ENCODE measurements at regions not wholly inside any gene's neighbourhood (a gene's known extent, or its start where the extent isn't known, plus 50 kb on each side); places are given as distances from the start of the nearest gene placed in this dataset.

GRCh38 chr5:23606927-23607326 lies 99.5 kb downstream of the PRDM9 start:
- dilution Hi-C loops (cut with MboI; ENCODE audit: extremely low pct_ligation_motif_present, low sequenced_read_pairs): no loop called here
- Histone ChIP-seq H3K27ac (ENCODE audit: control insufficient read depth, insufficient read depth, low read length) (no peak overlapping the region), H3K9ac (ENCODE audit: control insufficient read depth, extremely low read depth, insufficient read depth, low read length) (no peak overlapping the region), H2AFZ (ENCODE audit: control insufficient read depth, low read length) (no peak overlapping the region), H3K27me3 (ENCODE audit: control insufficient read depth, extremely low read depth, insufficient read depth, low read length) (no peaks in the 10 kb centered on the region), H3K9me1 (ENCODE audit: control insufficient read depth, extremely low read depth, insufficient read depth, low read length) (no peaks in the 10 kb centered on the region), H3K79me2 (ENCODE audit: control insufficient read depth, insufficient read depth, low read length) (no peaks in the 10 kb centered on the region), H3K4me3 (ENCODE audit: control insufficient read depth in 2 of 3, extremely low read depth in 1 of 3, insufficient read depth in 2 of 3, low read depth in 1 of 3, low read length in 3 of 3) (no peak overlapping the region), H3K4me1 (ENCODE audit: control insufficient read depth, extremely low read depth, insufficient read depth, low read length) (no peaks in the 10 kb centered on the region), H3K36me3 (ENCODE audit: control insufficient read depth in 2 of 2, extremely low read depth in 1 of 2, insufficient read depth in 2 of 2, low read length in 2 of 2) (no peaks in the 10 kb centered on the region), H3K4me2 (ENCODE audit: control insufficient read depth, extremely low read depth, insufficient read depth, low read depth, low read length) (no peak overlapping the region), H4K20me1 (ENCODE audit: control insufficient read depth, extremely low read depth, insufficient read depth, low read length) (no peaks in the 10 kb centered on the region), H3K9me3 (ENCODE audit: control insufficient read depth, low read depth, low read length) (no peaks in the 10 kb centered on the region)
- FAIRE-seq (no peak), DNase-seq (ENCODE audit: low read depth, low spot score) (no peak)
- TF ChIP-seq CTCF (optimal IDR thresholded peaks at IDR 0.05 in 1 of 3, IDR thresholded peaks at IDR 0.05 in 1 of 3, conservative IDR thresholded peaks at IDR 0.05 in 1 of 3; ENCODE audit: extremely low read depth in 1 of 3, insufficient read depth in 2 of 3, low read length in 3 of 3): no peak
- TF ChIP-seq EZH2 (IDR thresholded peaks at IDR 0.05; ENCODE audit: low read length): no peak

- FAIRE-seq (no peak), DNase-seq (ENCODE audit: low read depth, low spot score) (no peak)
- Histone ChIP-seq H3K9me3 (ENCODE audit: control insufficient read depth, low read depth, low read length) (no peaks in the 10 kb centered on the region), H3K27ac (ENCODE audit: control insufficient read depth, insufficient read depth, low read length) (no peak overlapping the region), H2AFZ (ENCODE audit: control insufficient read depth, low read length) (no peak overlapping the region), H3K9me1 (ENCODE audit: control insufficient read depth, extremely low read depth, insufficient read depth, low read length) (no peaks in the 10 kb centered on the region), H3K27me3 (ENCODE audit: control insufficient read depth, extremely low read depth, insufficient read depth, low read length) (no peaks in the 10 kb centered on the region), H3K9ac (ENCODE audit: control insufficient read depth, extremely low read depth, insufficient read depth, low read length) (no peak overlapping the region), H3K4me1 (ENCODE audit: control insufficient read depth, extremely low read depth, insufficient read depth, low read length) (no peaks in the 10 kb centered on the region), H3K4me3 (ENCODE audit: control insufficient read depth in 2 of 3, extremely low read depth in 1 of 3, insufficient read depth in 2 of 3, low read depth in 1 of 3, low read length in 3 of 3) (no peak overlapping the region), H3K36me3 (ENCODE audit: control insufficient read depth in 2 of 2, extremely low read depth in 1 of 2, insufficient read depth in 2 of 2, low read length in 2 of 2) (no peaks in the 10 kb centered on the region), H4K20me1 (ENCODE audit: control insufficient read depth, extremely low read depth, insufficient read depth, low read length) (no peaks in the 10 kb centered on the region), H3K4me2 (ENCODE audit: control insufficient read depth, extremely low read depth, insufficient read depth, low read depth, low read length) (no peak overlapping the region), H3K79me2 (ENCODE audit: control insufficient read depth, insufficient read depth, low read length) (no peaks in the 10 kb centered on the region)
- no peak for TF ChIP-seq EZH2 (IDR thresholded peaks at IDR 0.05; ENCODE audit: low read length)
- TF ChIP-seq CTCF (optimal IDR thresholded peaks at IDR 0.05 in 1 of 3, IDR thresholded peaks at IDR 0.05 in 1 of 3, conservative IDR thresholded peaks at IDR 0.05 in 1 of 3; ENCODE audit: extremely low read depth in 1 of 3, insufficient read depth in 2 of 3, low read length in 3 of 3): no peak
- dilution Hi-C loops (cut with MboI; ENCODE audit: extremely low pct_ligation_motif_present, low sequenced_read_pairs): no loop called here
Measured at GRCh38 chr5:23612701-23613100, 105.3 kb downstream of the PRDM9 start.
